Progenitor cell of endocrine pancreas (in vitro differentiated cells): ENCODE measurements at regions not wholly inside any gene's neighbourhood (a gene's known extent, or its start where the extent isn't known, plus 50 kb on each side); places are given as distances from the start of the nearest gene placed in this dataset.

Source experiments
- DNase-seq: peaks from one replicate; pipeline ENCODE4 v3.0.0; 2021; ENCODE audit warnings: low spot score; ENCODE audit not compliant: unreplicated experiment
- H3K27ac Mint-ChIP-seq: 2 replicates; pipeline ENCODE4 v1.8.0; 2021; ENCODE audit warnings: mild to moderate bottlenecking, moderate library complexity, mixed read lengths
- H3K27me3 Mint-ChIP-seq: 2 replicates; pipeline ENCODE4 v1.8.0; 2021; ENCODE audit warnings: mixed read lengths
- H3K36me3 Mint-ChIP-seq: 2 replicates; pipeline ENCODE4 v1.8.0; 2022; ENCODE audit warnings: mixed read lengths; ENCODE audit not compliant: insufficient read depth
- H3K4me1 Mint-ChIP-seq: 2 replicates; pipeline ENCODE4 v1.8.0; 2021; ENCODE audit warnings: low read depth, mixed read lengths
- H3K4me3 Mint-ChIP-seq: 2 replicates; pipeline ENCODE4 v1.8.0; 2021; ENCODE audit warnings: low read depth, mild to moderate bottlenecking, moderate library complexity, mixed read lengths
- H3K9me3 Mint-ChIP-seq: 2 replicates; pipeline ENCODE4 v1.8.0; 2021; ENCODE audit warnings: low read depth, mixed read lengths
- TF ChIP-seq, protein P1 (sequence below): fragments of 200-600 bp; sonication (generic); IDR thresholded peaks from one replicate; pipeline ENCODE4 v1.5.0; 2021; ENCODE audit warnings: antibody characterized with exemption, mild to moderate bottlenecking; ENCODE audit not compliant: unreplicated experiment

DNA sequence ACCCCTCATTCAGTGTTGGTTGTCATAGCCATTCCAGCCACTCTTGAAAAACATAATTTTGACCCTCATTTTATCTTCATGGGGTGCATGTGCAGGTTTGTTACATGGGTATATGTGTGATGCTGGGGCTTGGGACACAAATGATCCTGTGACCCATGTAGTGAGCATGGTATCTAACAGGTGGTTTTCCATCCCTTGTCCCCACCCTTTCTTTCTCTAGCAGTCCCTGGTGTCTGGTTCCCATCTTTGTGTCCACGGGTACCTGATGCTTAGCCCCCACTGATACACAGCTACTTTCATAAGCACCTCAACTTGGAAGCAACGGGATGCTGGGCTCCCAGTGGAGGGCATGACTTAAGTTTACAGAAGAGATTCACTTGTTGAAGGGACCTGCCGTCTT, 373.5 kb downstream of the UQCRFS1 start:
- DNase-seq = no peak
- H3K4me1 Mint-ChIP-seq = peaks cover 10% of the 10 kb centered on the region
- H3K27ac Mint-ChIP-seq = no peak overlapping the region
- peaks cover 45% of the 10 kb centered on the region for H3K27me3 Mint-ChIP-seq
- H3K4me3 Mint-ChIP-seq = no peak overlapping the region
- TF ChIP-seq, protein P1, sequence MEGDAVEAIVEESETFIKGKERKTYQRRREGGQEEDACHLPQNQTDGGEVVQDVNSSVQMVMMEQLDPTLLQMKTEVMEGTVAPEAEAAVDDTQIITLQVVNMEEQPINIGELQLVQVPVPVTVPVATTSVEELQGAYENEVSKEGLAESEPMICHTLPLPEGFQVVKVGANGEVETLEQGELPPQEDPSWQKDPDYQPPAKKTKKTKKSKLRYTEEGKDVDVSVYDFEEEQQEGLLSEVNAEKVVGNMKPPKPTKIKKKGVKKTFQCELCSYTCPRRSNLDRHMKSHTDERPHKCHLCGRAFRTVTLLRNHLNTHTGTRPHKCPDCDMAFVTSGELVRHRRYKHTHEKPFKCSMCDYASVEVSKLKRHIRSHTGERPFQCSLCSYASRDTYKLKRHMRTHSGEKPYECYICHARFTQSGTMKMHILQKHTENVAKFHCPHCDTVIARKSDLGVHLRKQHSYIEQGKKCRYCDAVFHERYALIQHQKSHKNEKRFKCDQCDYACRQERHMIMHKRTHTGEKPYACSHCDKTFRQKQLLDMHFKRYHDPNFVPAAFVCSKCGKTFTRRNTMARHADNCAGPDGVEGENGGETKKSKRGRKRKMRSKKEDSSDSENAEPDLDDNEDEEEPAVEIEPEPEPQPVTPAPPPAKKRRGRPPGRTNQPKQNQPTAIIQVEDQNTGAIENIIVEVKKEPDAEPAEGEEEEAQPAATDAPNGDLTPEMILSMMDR = no peak
- H3K36me3 Mint-ChIP-seq = no peaks in the 10 kb centered on the region
- no peaks in the 10 kb centered on the region for H3K9me3 Mint-ChIP-seq

GRCh38 chr19:28838909-28839308, 374.0 kb downstream of the UQCRFS1 start:
- TF ChIP-seq, protein P1 = no peak

GRCh38 chr19:28836421-28836820, 376.5 kb downstream of the UQCRFS1 start:
- DNase-seq = no peak
- Mint-ChIP-seq H3K27me3 (peaks cover 42% of the 10 kb centered on the region), H3K4me3 (no peak overlapping the region), H3K36me3 (no peaks in the 10 kb centered on the region), H3K4me1 (peaks cover 12% of the 10 kb centered on the region), H3K27ac (no peak overlapping the region), H3K9me3 (no peaks in the 10 kb centered on the region)
- TF ChIP-seq, protein P1 = no peak

More at GRCh38 chr19:28838909-28839308, 374.0 kb downstream of the UQCRFS1 start:
- H3K36me3 Mint-ChIP-seq = no peaks in the 10 kb centered on the region
- H3K27ac Mint-ChIP-seq = no peak overlapping the region
- no peaks in the 10 kb centered on the region for H3K9me3 Mint-ChIP-seq
- H3K4me3 Mint-ChIP-seq = no peak overlapping the region
- DNase-seq = no peak
- H3K4me1 Mint-ChIP-seq = peaks cover 12% of the 10 kb centered on the region
- H3K27me3 Mint-ChIP-seq = peaks cover 49% of the 10 kb centered on the region

GRCh38 chr19:28834996-28835395, 378.0 kb downstream of the UQCRFS1 start:
- peaks cover 12% of the 10 kb centered on the region for H3K4me1 Mint-ChIP-seq
- no peaks in the 10 kb centered on the region for H3K36me3 Mint-ChIP-seq
- no peak overlapping the region for H3K27ac Mint-ChIP-seq
- H3K9me3 Mint-ChIP-seq = no peaks in the 10 kb centered on the region
- DNase-seq = no peak
- H3K4me3 Mint-ChIP-seq = no peak overlapping the region
- TF ChIP-seq, protein P1 = no peak
- H3K27me3 Mint-ChIP-seq = peaks cover 35% of the 10 kb centered on the region

DNA sequence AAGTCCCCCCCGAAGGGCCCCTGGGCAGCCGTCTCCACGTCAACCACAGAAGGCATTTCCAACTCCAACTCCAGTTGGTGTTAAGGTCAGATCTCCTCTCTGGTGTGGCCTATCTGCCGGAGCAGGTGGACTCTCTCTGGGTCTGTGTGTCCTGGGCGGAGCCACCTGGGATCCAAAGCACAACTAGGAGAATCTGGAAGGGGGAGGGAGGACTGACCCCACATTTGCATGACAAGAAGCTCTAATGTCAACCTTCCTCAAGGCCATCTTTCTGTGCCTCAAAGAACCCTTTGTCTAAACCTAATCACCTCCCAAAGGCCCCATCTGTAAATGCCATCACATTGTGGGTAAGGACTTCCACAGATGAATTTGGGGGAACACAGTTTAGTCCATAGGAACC, 381.5 kb downstream of the UQCRFS1 start:
- DNase-seq = no peak
- TF ChIP-seq, protein P1 = no peak
- no peak overlapping the region for H3K27ac Mint-ChIP-seq

More for the DNA sequence above, 381.5 kb downstream of the UQCRFS1 start:
- no peaks in the 10 kb centered on the region for H3K9me3 Mint-ChIP-seq
- peaks cover 34% of the 10 kb centered on the region for H3K27me3 Mint-ChIP-seq
- H3K36me3 Mint-ChIP-seq = no peaks in the 10 kb centered on the region
- H3K4me3 Mint-ChIP-seq = no peak overlapping the region
- peaks cover 5% of the 10 kb centered on the region for H3K4me1 Mint-ChIP-seq
